Right atrium auricular region (tissue), 2 donors: ENCODE measurements at regions not wholly inside any gene's neighbourhood (a gene's known extent, or its start where the extent isn't known, plus 50 kb on each side); places are given as distances from the start of the nearest gene placed in this dataset.

ENCODE experiments used
- DNase-seq: peaks from one replicate; pipeline ENCODE4 v3.0.0-alpha.2; 2019; ENCODE audit warnings: low spot score
- H3K27ac ChIP-seq, 2 donors: fragments of 200-600 bp; sonication (generic); 1 replicate in 1 of 2; 2 replicates in 1 of 2; pipeline ENCODE4 v1.5.1; 2016 to 2019
- H3K27me3 ChIP-seq, 2 donors: fragments of 200-600 bp; sonication (generic); one replicate each; pipeline versions ENCODE4 v1.5.1 to v1.6.0; 2017 to 2019
- H3K36me3 ChIP-seq: fragments of 200-600 bp; sonication (generic); one replicate; pipeline ENCODE4 v1.5.1; 2016
- H3K4me1 ChIP-seq, 2 donors: fragments of 200-600 bp; sonication (generic); one replicate each; pipeline versions ENCODE4 v1.5.1 to v1.6.0; 2017 to 2019
- H3K4me3 ChIP-seq, 2 donors: fragments of 200-600 bp; sonication (generic); 1 replicate in 1 of 2; 2 replicates in 1 of 2; pipeline ENCODE4 v1.5.1; 2017 to 2019; ENCODE audit warnings: mild to moderate bottlenecking in 1 of 2, moderate library complexity in 1 of 2
- H3K9me3 ChIP-seq, 2 donors: fragments of 200-600 bp; sonication (generic); one replicate each; pipeline ENCODE4 v1.5.1; 2019
- CTCF ChIP-seq, 2 donors: fragments of 200-600 bp; sonication (generic); IDR thresholded peaks; one replicate each; pipeline ENCODE4 v1.5.1; 2019; ENCODE audit warnings: antibody characterized with exemption in 2 of 2

- H3K4me1 ChIP-seq = no peaks in the 10 kb centered on the region
- no peak for DNase-seq
- no peak overlapping the region for H3K4me3 ChIP-seq
- H3K36me3 ChIP-seq = no peaks in the 10 kb centered on the region
- no peaks in the 10 kb centered on the region for H3K27me3 ChIP-seq
- H3K9me3 ChIP-seq = no peaks in the 10 kb centered on the region
- no peak for TF ChIP-seq CTCF (IDR thresholded peaks at IDR 0.05)
- no peak overlapping the region for H3K27ac ChIP-seq
Observed at GRCh38 chr14:29311983-29312382, 545.4 kb downstream of the FOXG1 start.

- Histone ChIP-seq H3K27me3 (no peaks in the 10 kb centered on the region), H3K9me3 (no peaks in the 10 kb centered on the region), H3K36me3 (no peaks in the 10 kb centered on the region), H3K27ac (no peak overlapping the region), H3K4me1 (no peaks in the 10 kb centered on the region), H3K4me3 (no peak overlapping the region)
- no peak for DNase-seq
- TF ChIP-seq CTCF (IDR thresholded peaks at IDR 0.05) = no peak
Observed at GRCh38 chr14:29316936-29317335, 550.3 kb downstream of the FOXG1 start.

GRCh38 chr14:29317423-29317822, 550.8 kb downstream of the FOXG1 start:
- DNase-seq = no peak
- Histone ChIP-seq H3K27ac (no peak overlapping the region), H3K9me3 (no peaks in the 10 kb centered on the region), H3K36me3 (no peaks in the 10 kb centered on the region), H3K27me3 (no peaks in the 10 kb centered on the region), H3K4me3 (no peak overlapping the region), H3K4me1 (no peaks in the 10 kb centered on the region)
- TF ChIP-seq CTCF (IDR thresholded peaks at IDR 0.05) = no peak

GRCh38 chr14:29320286-29320685, 553.7 kb downstream of the FOXG1 start:
- Histone ChIP-seq H3K9me3 (no peaks in the 10 kb centered on the region), H3K4me1 (no peaks in the 10 kb centered on the region), H3K27me3 (no peaks in the 10 kb centered on the region), H3K4me3 (no peak overlapping the region), H3K36me3 (no peaks in the 10 kb centered on the region), H3K27ac (no peak overlapping the region)
- no peak for TF ChIP-seq CTCF (IDR thresholded peaks at IDR 0.05)
- DNase-seq = no peak

GRCh38 chr14:29321646-29322045, 555.1 kb downstream of the FOXG1 start:
- Histone ChIP-seq H3K4me1 (no peaks in the 10 kb centered on the region), H3K9me3 (no peaks in the 10 kb centered on the region), H3K36me3 (no peaks in the 10 kb centered on the region), H3K27ac (no peak overlapping the region), H3K27me3 (no peaks in the 10 kb centered on the region), H3K4me3 (no peak overlapping the region)
- TF ChIP-seq CTCF (IDR thresholded peaks at IDR 0.05) = no peak
- DNase-seq = no peak

- peaks cover 0 to 8% of the 10 kb centered on the region in 2 donors for H3K9me3 ChIP-seq
- DNase-seq = no peak
- H3K4me1 ChIP-seq = no peaks in the 10 kb centered on the region
- no peaks in the 10 kb centered on the region for H3K36me3 ChIP-seq
- no peak overlapping the region for H3K27ac ChIP-seq
- H3K27me3 ChIP-seq = no peaks in the 10 kb centered on the region
- no peak overlapping the region for H3K4me3 ChIP-seq
- no peak for TF ChIP-seq CTCF (IDR thresholded peaks at IDR 0.05)
Observed at GRCh38 chr14:29339494-29340172, 573.0 kb downstream of the FOXG1 start.
